Breast epithelium (tissue), 3 donors: ENCODE measurements at regions not wholly inside any gene's neighbourhood (a gene's known extent, or its start where the extent isn't known, plus 50 kb on each side); places are given as distances from the start of the nearest gene placed in this dataset.

Source experiments
- POLR2A ChIP-seq: fragments of 450-650 bp; IDR thresholded peaks from one replicate; pipeline ENCODE4 v1.6.1; 2016; ENCODE audit warnings: antibody characterized with exemption, mild to moderate bottlenecking, moderate library complexity
- POLR2AphosphoS5 ChIP-seq, 3 donors: sonication (generic); formaldehyde crosslinking; IDR thresholded peaks; one replicate each; pipeline ENCODE4 v1.6.1; 2017; ENCODE audit warnings: antibody characterized with exemption in 3 of 3
- TF ChIP-seq, protein P1 (sequence below), 3 donors: fragments of 450-650 bp; IDR thresholded peaks; one replicate each; pipeline ENCODE4 v1.5.1; 2016 to 2017; ENCODE audit warnings: antibody characterized with exemption in 3 of 3, mild to moderate bottlenecking in 3 of 3, moderate library complexity in 3 of 3

DNA sequence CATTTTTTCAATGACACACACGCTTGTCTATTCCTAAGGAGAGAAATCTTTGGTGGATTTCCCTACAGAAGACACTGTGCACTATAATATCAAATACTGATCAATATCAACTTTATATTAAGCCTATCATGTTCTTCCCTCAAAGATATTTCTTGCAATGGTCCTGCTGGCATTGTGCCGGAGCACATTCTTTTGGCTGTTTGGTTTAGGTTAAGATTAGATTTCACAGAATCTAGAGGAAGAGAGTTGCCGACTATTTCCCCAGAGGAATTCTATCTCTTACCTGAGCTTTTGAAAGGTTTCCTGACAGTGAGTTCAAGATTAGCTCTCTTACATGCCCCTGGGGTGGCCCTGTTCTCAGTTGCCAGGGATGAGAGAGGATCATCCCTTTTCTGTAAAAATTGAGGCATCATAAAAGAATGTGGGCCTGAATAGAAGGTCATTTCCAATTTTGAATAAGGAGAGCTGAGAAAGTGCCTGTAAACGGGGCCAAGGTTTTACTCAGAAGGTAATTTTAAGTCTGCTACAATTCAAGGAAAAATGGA is 180.6 kb upstream of the ARHGAP20 start:
- TF ChIP-seq, protein P1, sequence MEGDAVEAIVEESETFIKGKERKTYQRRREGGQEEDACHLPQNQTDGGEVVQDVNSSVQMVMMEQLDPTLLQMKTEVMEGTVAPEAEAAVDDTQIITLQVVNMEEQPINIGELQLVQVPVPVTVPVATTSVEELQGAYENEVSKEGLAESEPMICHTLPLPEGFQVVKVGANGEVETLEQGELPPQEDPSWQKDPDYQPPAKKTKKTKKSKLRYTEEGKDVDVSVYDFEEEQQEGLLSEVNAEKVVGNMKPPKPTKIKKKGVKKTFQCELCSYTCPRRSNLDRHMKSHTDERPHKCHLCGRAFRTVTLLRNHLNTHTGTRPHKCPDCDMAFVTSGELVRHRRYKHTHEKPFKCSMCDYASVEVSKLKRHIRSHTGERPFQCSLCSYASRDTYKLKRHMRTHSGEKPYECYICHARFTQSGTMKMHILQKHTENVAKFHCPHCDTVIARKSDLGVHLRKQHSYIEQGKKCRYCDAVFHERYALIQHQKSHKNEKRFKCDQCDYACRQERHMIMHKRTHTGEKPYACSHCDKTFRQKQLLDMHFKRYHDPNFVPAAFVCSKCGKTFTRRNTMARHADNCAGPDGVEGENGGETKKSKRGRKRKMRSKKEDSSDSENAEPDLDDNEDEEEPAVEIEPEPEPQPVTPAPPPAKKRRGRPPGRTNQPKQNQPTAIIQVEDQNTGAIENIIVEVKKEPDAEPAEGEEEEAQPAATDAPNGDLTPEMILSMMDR (IDR thresholded peaks at IDR 0.05) = no peak
- TF ChIP-seq POLR2A = no peak
- TF ChIP-seq POLR2AphosphoS5 (IDR thresholded peaks at IDR 0.05) = no peak
